Activated B cell treated with CpG ODN at 0.5 μM for 24 hours (primary cell): ENCODE measurements at regions not wholly inside any gene's neighbourhood (a gene's known extent, or its start where the extent isn't known, plus 50 kb on each side); places are given as distances from the start of the nearest gene placed in this dataset.

Experiments used
- ATAC-seq: fragments of 200-7000 bp; cut with Tn5 transposase; one replicate; pipeline ENCODE4 v1.10.0; 2021; ENCODE audit warnings: low read depth, mild to moderate bottlenecking, moderate library complexity
- CTCF ChIA-PET: fragments of 350-600 bp; sonication (Branson Sonifier 250); formaldehyde crosslinking; loops from one replicate; lab custom pipeline; 2021; ENCODE audit warnings: antibody characterized with exemption; lab: Charles Lee
- POLR2A ChIA-PET: fragments of 350-600 bp; sonication (Branson Sonifier 250); formaldehyde crosslinking; loops from one replicate; lab custom pipeline; 2021; ENCODE audit warnings: antibody characterized with exemption; lab: Charles Lee
- DNase-seq: peaks from one replicate; pipeline ENCODE4 v3.0.0; 2022
- H3K27ac Mint-ChIP-seq: one replicate; pipeline ENCODE4 v1.8.0; 2020; ENCODE audit warnings: mixed read lengths
- H3K27me3 Mint-ChIP-seq: one replicate; pipeline ENCODE4 v1.8.0; 2021; ENCODE audit warnings: mixed read lengths
- H3K36me3 Mint-ChIP-seq: one replicate; pipeline ENCODE4 v1.8.0; 2021; ENCODE audit warnings: low read depth, mixed read lengths
- H3K4me1 Mint-ChIP-seq: one replicate; pipeline ENCODE4 v1.8.0; 2021; ENCODE audit warnings: mixed read lengths
- H3K4me3 Mint-ChIP-seq: one replicate; pipeline ENCODE4 v1.8.0; 2020; ENCODE audit warnings: mild to moderate bottlenecking, mixed read lengths
- H3K9me3 Mint-ChIP-seq: one replicate; pipeline ENCODE4 v1.8.0; 2020; ENCODE audit warnings: mixed read lengths
- CTCF ChIP-seq: fragments of 200-600 bp; IDR thresholded peaks from one replicate; pipeline ENCODE4 v1.8.0; 2022; ENCODE audit warnings: antibody characterized with exemption, mild to moderate bottlenecking
- intact Hi-C: fragments of 100-400 bp; cut with micrococcal nuclease; formaldehyde crosslinking; loops from one replicate; pipeline ENCODE4 v1.15.1; 2024

DNA sequence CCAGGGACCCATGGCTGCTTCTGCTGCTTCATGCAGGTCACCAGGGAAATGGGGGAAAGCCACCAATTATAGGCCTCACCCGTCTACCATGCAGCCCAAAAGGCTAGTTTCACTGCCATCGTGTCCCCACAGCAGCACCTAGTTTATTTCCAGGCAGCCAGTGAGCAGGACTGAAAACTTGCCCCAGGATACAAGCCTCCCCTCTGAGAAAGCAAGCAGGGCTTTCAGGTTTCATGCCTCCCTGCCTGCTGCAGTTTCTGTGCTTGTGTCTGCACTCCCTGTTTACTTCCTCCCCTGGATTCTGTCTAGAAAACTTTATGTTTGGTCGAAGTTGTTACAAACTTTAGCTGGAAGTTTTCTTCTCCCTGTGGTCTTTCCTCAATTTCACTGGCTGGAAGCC lies 319.1 kb downstream of the ANXA1 start:
- H3K27ac Mint-ChIP-seq = no peak overlapping the region
- DNase-seq (no peak), ATAC-seq (no peak)
- POLR2A ChIA-PET = no interaction called here
- TF ChIP-seq CTCF = no peak
- H3K9me3 Mint-ChIP-seq = no peaks in the 10 kb centered on the region
- H3K36me3 Mint-ChIP-seq = no peaks in the 10 kb centered on the region
- CTCF ChIA-PET = no interaction called here
- no peaks in the 10 kb centered on the region for H3K4me1 Mint-ChIP-seq
- no peaks in the 10 kb centered on the region for H3K27me3 Mint-ChIP-seq
- H3K4me3 Mint-ChIP-seq = no peak overlapping the region
- intact Hi-C loops = no loop called here

DNA sequence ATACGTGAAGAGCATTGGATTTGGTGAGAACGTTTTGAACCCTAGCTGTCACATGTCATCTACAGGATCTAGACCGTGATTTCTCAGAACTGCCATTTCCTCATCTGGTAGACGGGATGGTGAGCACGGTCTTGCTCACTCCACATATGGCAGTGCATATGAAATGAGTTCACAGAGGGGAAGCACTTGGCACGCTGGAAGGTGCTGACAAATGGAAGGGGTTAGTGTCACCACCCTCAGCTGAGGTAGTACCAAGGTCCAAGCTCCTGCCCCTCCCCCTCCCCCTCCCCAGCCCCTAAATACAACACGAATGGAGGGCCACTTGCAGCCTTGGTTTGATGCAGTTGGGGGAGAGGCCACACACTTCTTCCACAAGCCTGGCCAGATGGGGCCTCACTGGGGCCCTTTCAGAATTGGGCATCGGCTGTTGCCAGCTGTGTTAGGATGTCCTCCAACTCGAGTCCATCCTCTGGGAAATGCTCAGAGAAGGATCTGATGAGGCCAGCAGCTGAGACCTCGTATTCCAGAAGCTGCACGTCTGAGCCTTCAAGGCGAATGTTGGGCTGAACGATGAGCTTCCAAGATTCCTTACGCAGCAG lies 322.4 kb downstream of the ANXA1 start:
- TF ChIP-seq CTCF = no peak
- Mint-ChIP-seq H3K9me3 (no peaks in the 10 kb centered on the region), H3K36me3 (no peaks in the 10 kb centered on the region), H3K4me3 (no peak overlapping the region), H3K27me3 (no peaks in the 10 kb centered on the region), H3K27ac (no peak overlapping the region), H3K4me1 (no peaks in the 10 kb centered on the region)
- intact Hi-C loops = no loop called here
- ChIA-PET POLR2A (no interaction called here), CTCF (no interaction called here)
- no peak for DNase-seq
- ATAC-seq = no peak

DNA sequence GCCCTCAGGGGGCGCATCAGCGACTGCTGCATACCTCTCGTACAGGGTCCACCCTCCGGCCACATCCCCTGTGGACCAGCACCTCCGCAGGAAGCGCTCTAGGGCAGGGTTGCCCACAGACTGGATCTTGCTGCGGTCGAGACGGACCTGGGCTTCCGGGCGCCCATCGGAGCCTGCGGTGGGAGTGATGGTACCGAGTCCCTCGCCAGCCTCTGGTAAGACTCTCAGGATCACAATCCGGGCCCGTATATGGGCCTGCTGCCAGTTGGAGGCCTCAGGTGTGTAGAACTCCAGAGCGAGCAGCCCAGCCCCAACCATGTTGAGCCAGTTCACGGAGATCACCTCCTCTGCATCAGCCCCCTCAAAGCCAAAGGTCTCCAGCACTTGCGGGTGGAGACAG lies 323.0 kb downstream of the ANXA1 start:
- ATAC-seq (no peak), DNase-seq (no peak)
- ChIA-PET CTCF (no interaction called here), POLR2A (no interaction called here)
- no peak for TF ChIP-seq CTCF
- H3K9me3 Mint-ChIP-seq = no peaks in the 10 kb centered on the region
- no peak overlapping the region for H3K4me3 Mint-ChIP-seq
- no peaks in the 10 kb centered on the region for H3K27me3 Mint-ChIP-seq
- no peaks in the 10 kb centered on the region for H3K36me3 Mint-ChIP-seq
- intact Hi-C loops = no loop called here
- H3K27ac Mint-ChIP-seq = no peak overlapping the region
- no peaks in the 10 kb centered on the region for H3K4me1 Mint-ChIP-seq

- DNase-seq = no peak
- no peak overlapping the region for H3K4me3 Mint-ChIP-seq
- ChIA-PET POLR2A (no interaction called here), CTCF (no interaction called here)
- ATAC-seq = no peak
- no peak for TF ChIP-seq CTCF
- H3K4me1 Mint-ChIP-seq = no peaks in the 10 kb centered on the region
- peaks cover 2% of the 10 kb centered on the region for H3K9me3 Mint-ChIP-seq
- H3K36me3 Mint-ChIP-seq = no peaks in the 10 kb centered on the region
- H3K27me3 Mint-ChIP-seq = no peaks in the 10 kb centered on the region
- intact Hi-C loops = no loop called here
- no peak overlapping the region for H3K27ac Mint-ChIP-seq
These were observed 343.2 kb downstream of the ANXA1 start for GRCh38 chr9:73494894-73495293.

GRCh38 chr9:73497796-73498195 lies 346.1 kb downstream of the ANXA1 start:
- ChIA-PET CTCF (no interaction called here), POLR2A (no interaction called here)
- no peak for DNase-seq
- Mint-ChIP-seq H3K9me3 (peaks cover 2% of the 10 kb centered on the region), H3K27ac (no peak overlapping the region), H3K27me3 (no peaks in the 10 kb centered on the region), H3K4me1 (no peaks in the 10 kb centered on the region), H3K4me3 (no peak overlapping the region), H3K36me3 (no peaks in the 10 kb centered on the region)
- ATAC-seq = no peak
- intact Hi-C loops = no loop called here
- no peak for TF ChIP-seq CTCF
